ENCODE measurements at regions not wholly inside any gene's neighbourhood (a gene's known extent, or its start where the extent isn't known, plus 50 kb on each side); places are given as distances from the start of the nearest gene placed in this dataset.

GRCh38 chr17:72556944-72557826 is 436.4 kb downstream of the SOX9 start:
- TF ChIP-seq POLR2A (IDR thresholded peaks at IDR 0.05) (no peak), CTCF (IDR thresholded peaks at IDR 0.05) (peak; percentile 41 to 73 (median 61)), POLR2AphosphoS5 (IDR thresholded peaks at IDR 0.05; ENCODE audit: insufficient read depth in 1 of 2, low read depth in 1 of 2) (no peak)

All from vagina (tissue), 2 donors.